ENCODE measurements at regions not wholly inside any gene's neighbourhood (a gene's known extent, or its start where the extent isn't known, plus 50 kb on each side); places are given as distances from the start of the nearest gene placed in this dataset.

DNA sequence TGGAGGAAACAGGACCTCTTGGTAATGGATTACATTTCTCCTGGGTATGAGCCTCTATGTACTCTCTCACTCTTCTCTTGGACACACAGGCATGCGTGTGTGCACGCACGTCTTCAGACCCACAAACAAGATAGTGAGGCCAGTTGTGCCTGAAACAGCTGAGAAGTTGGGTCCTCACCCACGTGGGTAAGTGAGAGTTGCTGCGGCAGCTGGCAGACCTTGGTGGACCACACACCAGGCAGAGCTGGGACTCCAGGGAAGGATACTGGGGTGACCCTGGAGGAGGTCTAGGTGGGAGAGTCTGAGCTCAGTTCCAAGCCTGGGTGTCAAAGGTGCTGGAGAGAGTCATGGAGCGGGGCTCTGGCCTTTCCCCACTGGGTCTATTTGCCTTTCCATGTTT, 194.3 kb downstream of the HAUS1 start:
- TF ChIP-seq, protein P1, sequence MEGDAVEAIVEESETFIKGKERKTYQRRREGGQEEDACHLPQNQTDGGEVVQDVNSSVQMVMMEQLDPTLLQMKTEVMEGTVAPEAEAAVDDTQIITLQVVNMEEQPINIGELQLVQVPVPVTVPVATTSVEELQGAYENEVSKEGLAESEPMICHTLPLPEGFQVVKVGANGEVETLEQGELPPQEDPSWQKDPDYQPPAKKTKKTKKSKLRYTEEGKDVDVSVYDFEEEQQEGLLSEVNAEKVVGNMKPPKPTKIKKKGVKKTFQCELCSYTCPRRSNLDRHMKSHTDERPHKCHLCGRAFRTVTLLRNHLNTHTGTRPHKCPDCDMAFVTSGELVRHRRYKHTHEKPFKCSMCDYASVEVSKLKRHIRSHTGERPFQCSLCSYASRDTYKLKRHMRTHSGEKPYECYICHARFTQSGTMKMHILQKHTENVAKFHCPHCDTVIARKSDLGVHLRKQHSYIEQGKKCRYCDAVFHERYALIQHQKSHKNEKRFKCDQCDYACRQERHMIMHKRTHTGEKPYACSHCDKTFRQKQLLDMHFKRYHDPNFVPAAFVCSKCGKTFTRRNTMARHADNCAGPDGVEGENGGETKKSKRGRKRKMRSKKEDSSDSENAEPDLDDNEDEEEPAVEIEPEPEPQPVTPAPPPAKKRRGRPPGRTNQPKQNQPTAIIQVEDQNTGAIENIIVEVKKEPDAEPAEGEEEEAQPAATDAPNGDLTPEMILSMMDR (IDR thresholded peaks at IDR 0.05; ENCODE audit: borderline replicate concordance, extremely low read depth, low read length, poor library complexity, severe bottlenecking): no peak
- no peak for TF ChIP-seq EZH2 (IDR thresholded peaks at IDR 0.05; ENCODE audit: borderline replicate concordance, low read depth, low read length, severe bottlenecking)

Measured in DND-41 (cell line).